Liver (tissue), 3 donors: ENCODE measurements at regions not wholly inside any gene's neighbourhood (a gene's known extent, or its start where the extent isn't known, plus 50 kb on each side); places are given as distances from the start of the nearest gene placed in this dataset.

Experiments used
- CTCF ChIP-seq: fragments of 150-350 bp; IDR thresholded peaks from 2 replicates; pipeline ENCODE4 v1.5.1; 2017; ENCODE audit warnings: improper control_type of control experiment, low read depth, low read length; ENCODE audit not compliant: missing input control
- JUND ChIP-seq, 2 donors: IDR thresholded peaks; 2 replicates each; pipeline ENCODE4 v1.6.1; 2016; ENCODE audit warnings: antibody characterized with exemption in 2 of 2
- MAX ChIP-seq: IDR thresholded peaks from 2 replicates; pipeline ENCODE4 v1.6.1; 2016; ENCODE audit warnings: antibody characterized with exemption
- RAD21 ChIP-seq, 2 donors: IDR thresholded peaks; 2 replicates each; pipeline ENCODE4 v1.6.1; 2016; ENCODE audit warnings: antibody characterized with exemption in 2 of 2, mild to moderate bottlenecking in 2 of 2
- ZBTB33 ChIP-seq: IDR thresholded peaks from 2 replicates; pipeline ENCODE4 v1.6.1; 2016; ENCODE audit warnings: antibody characterized with exemption
- donor health status: healthy.
- donor health status: healthy.

- TF ChIP-seq JUND (IDR thresholded peaks at IDR 0.05) (no peak), ZBTB33 (no peak), CTCF (no peak), RAD21 (IDR thresholded peaks at IDR 0.05) (no peak), MAX (no peak)
Observed at GRCh38 chr5:72601861-72602260, 94.7 kb upstream of the ZNF366 start.
